NCI-H510A (cell line): ENCODE measurements at regions not wholly inside any gene's neighbourhood (a gene's known extent, or its start where the extent isn't known, plus 50 kb on each side); places are given as distances from the start of the nearest gene placed in this dataset.
"Not testable (repeated sequence)": the region's sequence is repeated elsewhere in the genome, so short reads cannot be mapped to it uniquely, and the experiment has no call there.

Experiments
- DNase-seq: peaks from one replicate; lab custom pipeline; 2025; lab: John Stamatoyannopoulos, UW

- no peak for DNase-seq
Measured at GRCh38 chr3:82761858-82762257, 1000.4 kb upstream of the GBE1 start.

- DNase-seq, result no peak
Measured at GRCh38 chr3:82745544-82745943, 984.1 kb upstream of the GBE1 start.

- no peak for DNase-seq
Measured at GRCh38 chr3:82743196-82743595, 981.8 kb upstream of the GBE1 start.

GRCh38 chr3:82741346-82741745, 979.9 kb upstream of the GBE1 start:
- no peak for DNase-seq

GRCh38 chr3:82739390-82739789, 977.9 kb upstream of the GBE1 start:
- DNase-seq, result no peak

- DNase-seq, result no peak
Measured at GRCh38 chr3:82736696-82737277, 975.3 kb upstream of the GBE1 start.

- DNase-seq, result no peak
Measured at GRCh38 chr3:82715091-82715856, 953.8 kb upstream of the GBE1 start.

GRCh38 chr3:82707035-82707434, 945.6 kb upstream of the GBE1 start:
- no peak for DNase-seq

- no peak for DNase-seq
Measured at GRCh38 chr3:82685761-82686160, 924.3 kb upstream of the GBE1 start.

GRCh38 chr3:82676356-82677026, 915.0 kb upstream of the GBE1 start:
- DNase-seq, result no peak

- DNase-seq, result no peak
Measured at GRCh38 chr3:82672966-82673365, 911.5 kb upstream of the GBE1 start.

- no peak for DNase-seq
Measured at GRCh38 chr3:82671466-82671865, 910.0 kb upstream of the GBE1 start.

- no peak for DNase-seq
Measured at GRCh38 chr3:82654708-82655107, 893.3 kb upstream of the GBE1 start.

- no peak for DNase-seq
Measured at GRCh38 chr3:82643948-82644347, 882.5 kb upstream of the GBE1 start.

- DNase-seq, result no peak
Measured at GRCh38 chr3:82641701-82642100, 880.3 kb upstream of the GBE1 start.

GRCh38 chr3:82640254-82640653, 878.8 kb upstream of the GBE1 start:
- no peak for DNase-seq

GRCh38 chr3:82637574-82637973, 876.1 kb upstream of the GBE1 start:
- no peak for DNase-seq

- DNase-seq, result no peak
Measured at GRCh38 chr3:82636177-82636576, 874.7 kb upstream of the GBE1 start.

GRCh38 chr3:82633319-82633718, 871.9 kb upstream of the GBE1 start:
- DNase-seq, result no peak

- DNase-seq, result no peak
Measured at GRCh38 chr3:82629937-82630336, 868.5 kb upstream of the GBE1 start.

GRCh38 chr3:82628385-82629014, 867.1 kb upstream of the GBE1 start:
- no peak for DNase-seq

- no peak for DNase-seq
Measured at GRCh38 chr3:82627733-82628132, 866.3 kb upstream of the GBE1 start.

- not testable (repeated sequence) for DNase-seq
Measured at GRCh38 chr3:82620744-82621143, 859.3 kb upstream of the GBE1 start.
